Aorta (tissue), 5 donors: ENCODE measurements at regions not wholly inside any gene's neighbourhood (a gene's known extent, or its start where the extent isn't known, plus 50 kb on each side); places are given as distances from the start of the nearest gene placed in this dataset.

Source experiments
- ATAC-seq: fragments of 200-7000 bp; cut with Tn5 transposase; one replicate; pipeline ENCODE4 v1.9.1; 2022; ENCODE audit warnings: moderate library complexity; ENCODE audit not compliant: low FRiP score
- DNase-seq, 2 donors: peaks; one replicate each; pipeline ENCODE4 v3.0.0-alpha.2; 2020
- H3K27ac ChIP-seq, 2 donors: one replicate each; pipeline ENCODE4 v1.5.1; 2013; ENCODE audit warnings: low read length in 2 of 2, mild to moderate bottlenecking in 2 of 2, moderate library complexity in 2 of 2, control low read depth in 1 of 2, inconsistent platforms in 1 of 2, low read depth in 1 of 2
- H3K27me3 ChIP-seq, 2 donors: one replicate each; pipeline ENCODE4 v1.6.1; 2013; ENCODE audit warnings: control low read depth in 1 of 2, low read length in 1 of 2, mild to moderate bottlenecking in 1 of 2, moderate library complexity in 1 of 2; ENCODE audit not compliant: insufficient read depth in 2 of 2, control insufficient read depth in 1 of 2
- H3K36me3 ChIP-seq, 2 donors: one replicate each; pipeline ENCODE4 v1.6.1; 2013; ENCODE audit warnings: control low read depth in 1 of 2, low read length in 1 of 2, mild to moderate bottlenecking in 1 of 2; ENCODE audit not compliant: insufficient read depth in 2 of 2, control insufficient read depth in 1 of 2
- H3K4me1 ChIP-seq, 2 donors: one replicate each; pipeline ENCODE4 v1.6.1; 2013; ENCODE audit warnings: low read length in 2 of 2, control low read depth in 1 of 2, mild to moderate bottlenecking in 1 of 2, moderate library complexity in 1 of 2; ENCODE audit not compliant: insufficient read depth in 2 of 2, control insufficient read depth in 1 of 2
- H3K4me3 ChIP-seq, 2 donors: one replicate each; pipeline ENCODE4 v1.5.1; 2013; ENCODE audit warnings: low read length in 2 of 2, control low read depth in 1 of 2, mild to moderate bottlenecking in 1 of 2
- H3K9me3 ChIP-seq: one replicate; pipeline ENCODE4 v1.6.1; 2013; ENCODE audit warnings: mild to moderate bottlenecking, low read length; ENCODE audit not compliant: control insufficient read depth
- WGBS, 2 donors: extraction: QIAGEN DNeasy Blood & Tissue Kit; methylation state at CpG; one replicate each; pipeline ENCODE4 v1.1.7; 2013; 5-methylcytosine and 5-hydroxymethylcytosine counted together
- intact Hi-C, 2 donors: fragments of 100-400 bp; cut with DNase I; formaldehyde crosslinking; loops; one replicate each; pipeline versions ENCODE4 v1.14.2 to v1.15.0; 2022
- donor health status: healthy with polysubstance abuse.
- donor health status: Bipolar disorder and iron deficiency.
- donor health status: DM: no; HTN: no; CAD: no.
- donor health status: DM: no; HTN: no; CAD: no.
- donor health status: DM: yes; HTN: yes; CAD: no.

- no peak for ATAC-seq
- no peak for DNase-seq
- Histone ChIP-seq H3K27me3 (no peaks in the 10 kb centered on the region), H3K9me3 (no peaks in the 10 kb centered on the region), H3K4me3 (no peak overlapping the region), H3K4me1 (no peaks in the 10 kb centered on the region), H3K36me3 (no peaks in the 10 kb centered on the region), H3K27ac (no peak overlapping the region)
- intact Hi-C loops = no loop called here
- 73 to 74% methylated on average over 7 of the region's 7 CpGs for WGBS, 2 donors
Measured at GRCh38 chr7:132703742-132704141, 127.5 kb upstream of the PLXNA4 start.

GRCh38 chr7:132697003-132697402, 120.7 kb upstream of the PLXNA4 start:
- intact Hi-C loops = no loop called here
- WGBS, 2 donors = 27 to 35% methylated on average over 4 of the region's 4 CpGs
- no peak overlapping the region for H3K4me3 ChIP-seq
- no peaks in the 10 kb centered on the region for H3K27me3 ChIP-seq
- H3K9me3 ChIP-seq = no peaks in the 10 kb centered on the region
- no peak overlapping the region for H3K27ac ChIP-seq
- H3K4me1 ChIP-seq = no peaks in the 10 kb centered on the region
- H3K36me3 ChIP-seq = no peaks in the 10 kb centered on the region
- DNase-seq (no peak), ATAC-seq (no peak)

GRCh38 chr7:132696332-132696731, 120.1 kb upstream of the PLXNA4 start:
- Histone ChIP-seq H3K9me3 (peaks cover 2% of the 10 kb centered on the region), H3K27me3 (no peaks in the 10 kb centered on the region), H3K27ac (no peak overlapping the region), H3K4me3 (no peak overlapping the region), H3K4me1 (no peaks in the 10 kb centered on the region), H3K36me3 (no peaks in the 10 kb centered on the region)
- no peak for DNase-seq
- intact Hi-C loops = no loop called here
- 56 to 67% methylated on average over 5 of the region's 5 CpGs for WGBS, 2 donors
- ATAC-seq = no peak

GRCh38 chr7:132691201-132691600, 114.9 kb upstream of the PLXNA4 start:
- no peaks in the 10 kb centered on the region for H3K27me3 ChIP-seq
- ATAC-seq (no peak), DNase-seq (no peak)
- H3K36me3 ChIP-seq = no peaks in the 10 kb centered on the region
- peaks cover 3% of the 10 kb centered on the region for H3K9me3 ChIP-seq
- intact Hi-C loops = no loop called here
- WGBS, 2 donors = 82% methylated on average over 3 of the region's 3 CpGs
- no peak overlapping the region for H3K27ac ChIP-seq
- no peak overlapping the region for H3K4me3 ChIP-seq
- H3K4me1 ChIP-seq = no peaks in the 10 kb centered on the region

- Histone ChIP-seq H3K4me3 (no peak overlapping the region), H3K27me3 (no peaks in the 10 kb centered on the region), H3K9me3 (peaks cover 3% of the 10 kb centered on the region), H3K4me1 (no peaks in the 10 kb centered on the region), H3K27ac (no peak overlapping the region), H3K36me3 (no peaks in the 10 kb centered on the region)
- 92% methylated on average over 10 of the region's 10 CpGs for WGBS, 2 donors
- intact Hi-C loops = no loop called here
- DNase-seq = no peak
- no peak for ATAC-seq
Measured at GRCh38 chr7:132690174-132690573, 113.9 kb upstream of the PLXNA4 start.

GRCh38 chr7:132687981-132688383, 111.7 kb upstream of the PLXNA4 start:
- Histone ChIP-seq H3K4me1 (no peaks in the 10 kb centered on the region), H3K27ac (no peak overlapping the region), H3K9me3 (peaks cover 3% of the 10 kb centered on the region), H3K27me3 (no peaks in the 10 kb centered on the region), H3K4me3 (no peak overlapping the region), H3K36me3 (no peaks in the 10 kb centered on the region)
- intact Hi-C loops = no loop called here
- no peak for DNase-seq
- no peak for ATAC-seq
- WGBS, 2 donors = 65 to 72% methylated on average over 5 of the region's 5 CpGs

GRCh38 chr7:132687016-132687415, 110.7 kb upstream of the PLXNA4 start:
- no peak overlapping the region for H3K27ac ChIP-seq
- no peak for ATAC-seq
- no peaks in the 10 kb centered on the region for H3K27me3 ChIP-seq
- no peak overlapping the region for H3K4me3 ChIP-seq
- peaks cover 3% of the 10 kb centered on the region for H3K9me3 ChIP-seq
- DNase-seq = no peak
- H3K36me3 ChIP-seq = no peaks in the 10 kb centered on the region
- H3K4me1 ChIP-seq = no peaks in the 10 kb centered on the region
- intact Hi-C loops = no loop called here
- 85 to 91% methylated on average over 1 of the region's 1 CpG for WGBS, 2 donors

- DNase-seq = no peak
- no peaks in the 10 kb centered on the region for H3K27me3 ChIP-seq
- 94 to 95% methylated on average over 2 of the region's 2 CpGs for WGBS, 2 donors
- no peak overlapping the region for H3K27ac ChIP-seq
- no peak overlapping the region for H3K4me3 ChIP-seq
- ATAC-seq = no peak
- H3K9me3 ChIP-seq = peaks cover 1% of the 10 kb centered on the region
- no peaks in the 10 kb centered on the region for H3K4me1 ChIP-seq
- intact Hi-C loops = no loop called here
- H3K36me3 ChIP-seq = no peaks in the 10 kb centered on the region
Measured at GRCh38 chr7:132685277-132685676, 109.0 kb upstream of the PLXNA4 start.

- DNase-seq (no peak), ATAC-seq (no peak)
- H3K4me3 ChIP-seq = no peak overlapping the region
- WGBS, 2 donors = 88 to 90% methylated on average over 12 of the region's 12 CpGs
- H3K4me1 ChIP-seq = no peaks in the 10 kb centered on the region
- no peaks in the 10 kb centered on the region for H3K27me3 ChIP-seq
- no peaks in the 10 kb centered on the region for H3K36me3 ChIP-seq
- intact Hi-C loops = no loop called here
- H3K27ac ChIP-seq = no peak overlapping the region
- peaks cover 1% of the 10 kb centered on the region for H3K9me3 ChIP-seq
Measured at GRCh38 chr7:132683896-132684690, 107.8 kb upstream of the PLXNA4 start.
